ENCODE measurements at regions not wholly inside any gene's neighbourhood (a gene's known extent, or its start where the extent isn't known, plus 50 kb on each side); places are given as distances from the start of the nearest gene placed in this dataset.
A peak's percentile ranks its signal among the peaks of the same experiment; 100 is the strongest.

DNA sequence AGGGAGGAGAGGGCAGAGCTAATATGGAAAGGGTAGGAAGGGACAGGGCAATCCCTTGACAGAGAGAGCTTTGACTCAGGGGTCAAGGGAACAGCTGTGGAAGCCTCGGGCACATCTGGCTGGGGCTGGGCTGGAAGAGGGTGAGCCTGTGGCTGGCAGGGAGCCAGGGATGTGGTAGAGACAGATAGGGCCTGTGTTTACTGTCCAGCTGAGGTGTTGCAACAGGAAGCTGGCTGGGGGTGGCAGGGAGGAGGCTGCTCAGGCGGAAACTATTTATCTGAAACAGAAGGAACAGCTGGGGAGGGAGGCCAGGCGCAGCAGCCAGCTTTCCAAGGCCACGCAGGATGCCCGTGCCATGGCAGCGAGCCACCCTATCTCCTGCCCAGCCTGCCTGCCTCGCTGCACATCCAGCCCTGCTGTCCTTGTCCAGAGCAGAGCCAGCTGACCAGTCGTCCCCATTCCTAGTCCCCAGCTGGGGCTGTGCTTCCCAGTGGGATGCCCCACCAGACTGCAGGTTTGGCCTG, 264.7 kb downstream of the CYP26B1 start (continued):
- TF ChIP-seq TRIM24 (CRISPR knock-in tag; IDR thresholded peaks at IDR 0.05) (peak; percentile 99), YEATS4 (CRISPR knock-in tag; IDR thresholded peaks at IDR 0.05; ENCODE audit: borderline replicate concordance) (peak; percentile 66; the same call in 1 of the 2 replicates), SYNCRIP (IDR thresholded peaks at IDR 0.05; ENCODE audit: insufficient read depth, low read depth, low read length) (no peak), FOSL2 (CRISPR knock-in tag; IDR thresholded peaks at IDR 0.05) (peak; percentile 90), MED8 (CRISPR knock-in tag; IDR thresholded peaks at IDR 0.05; ENCODE audit: insufficient replicate concordance) (no peak), SNAI1 (CRISPR knock-in tag; IDR thresholded peaks at IDR 0.05; ENCODE audit: borderline replicate concordance) (no peak), HMG20B (CRISPR knock-in tag; conservative IDR thresholded peaks at IDR 0.05) (peak; percentile 79), ZNF790 (CRISPR knock-in tag; IDR thresholded peaks at IDR 0.05; ENCODE audit: borderline replicate concordance) (peak; percentile 80; the same call in 1 of the 2 replicates), ZBTB7A (CRISPR knock-in tag; IDR thresholded peaks at IDR 0.05) (peak; percentile 70; the same call in 1 of the 2 replicates), ZNF570 (CRISPR knock-in tag; IDR thresholded peaks at IDR 0.05; ENCODE audit: borderline replicate concordance) (no peak), ZNF460 (CRISPR knock-in tag; IDR thresholded peaks at IDR 0.05; ENCODE audit: borderline replicate concordance) (peak; percentile 66; the same call in 1 of the 2 replicates)
- TF ChIP-seq, protein P1, sequence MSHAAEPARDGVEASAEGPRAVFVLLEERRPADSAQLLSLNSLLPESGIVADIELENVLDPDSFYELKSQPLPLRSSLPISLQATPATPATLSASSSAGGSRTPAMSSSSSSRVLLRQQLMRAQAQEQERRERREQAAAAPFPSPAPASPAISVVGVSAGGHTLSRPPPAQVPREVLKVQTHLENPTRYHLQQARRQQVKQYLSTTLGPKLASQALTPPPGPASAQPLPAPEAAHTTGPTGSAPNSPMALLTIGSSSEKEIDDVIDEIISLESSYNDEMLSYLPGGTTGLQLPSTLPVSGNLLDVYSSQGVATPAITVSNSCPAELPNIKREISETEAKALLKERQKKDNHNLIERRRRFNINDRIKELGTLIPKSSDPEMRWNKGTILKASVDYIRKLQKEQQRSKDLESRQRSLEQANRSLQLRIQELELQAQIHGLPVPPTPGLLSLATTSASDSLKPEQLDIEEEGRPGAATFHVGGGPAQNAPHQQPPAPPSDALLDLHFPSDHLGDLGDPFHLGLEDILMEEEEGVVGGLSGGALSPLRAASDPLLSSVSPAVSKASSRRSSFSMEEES (CRISPR knock-in tag; IDR thresholded peaks at IDR 0.05): peak; percentile 71
- TF ChIP-seq, protein P2, sequence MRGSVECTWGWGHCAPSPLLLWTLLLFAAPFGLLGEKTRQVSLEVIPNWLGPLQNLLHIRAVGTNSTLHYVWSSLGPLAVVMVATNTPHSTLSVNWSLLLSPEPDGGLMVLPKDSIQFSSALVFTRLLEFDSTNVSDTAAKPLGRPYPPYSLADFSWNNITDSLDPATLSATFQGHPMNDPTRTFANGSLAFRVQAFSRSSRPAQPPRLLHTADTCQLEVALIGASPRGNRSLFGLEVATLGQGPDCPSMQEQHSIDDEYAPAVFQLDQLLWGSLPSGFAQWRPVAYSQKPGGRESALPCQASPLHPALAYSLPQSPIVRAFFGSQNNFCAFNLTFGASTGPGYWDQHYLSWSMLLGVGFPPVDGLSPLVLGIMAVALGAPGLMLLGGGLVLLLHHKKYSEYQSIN (CRISPR knock-in tag; IDR thresholded peaks at IDR 0.05; ENCODE audit: borderline replicate concordance): no peak
- TF ChIP-seq, protein P3, sequence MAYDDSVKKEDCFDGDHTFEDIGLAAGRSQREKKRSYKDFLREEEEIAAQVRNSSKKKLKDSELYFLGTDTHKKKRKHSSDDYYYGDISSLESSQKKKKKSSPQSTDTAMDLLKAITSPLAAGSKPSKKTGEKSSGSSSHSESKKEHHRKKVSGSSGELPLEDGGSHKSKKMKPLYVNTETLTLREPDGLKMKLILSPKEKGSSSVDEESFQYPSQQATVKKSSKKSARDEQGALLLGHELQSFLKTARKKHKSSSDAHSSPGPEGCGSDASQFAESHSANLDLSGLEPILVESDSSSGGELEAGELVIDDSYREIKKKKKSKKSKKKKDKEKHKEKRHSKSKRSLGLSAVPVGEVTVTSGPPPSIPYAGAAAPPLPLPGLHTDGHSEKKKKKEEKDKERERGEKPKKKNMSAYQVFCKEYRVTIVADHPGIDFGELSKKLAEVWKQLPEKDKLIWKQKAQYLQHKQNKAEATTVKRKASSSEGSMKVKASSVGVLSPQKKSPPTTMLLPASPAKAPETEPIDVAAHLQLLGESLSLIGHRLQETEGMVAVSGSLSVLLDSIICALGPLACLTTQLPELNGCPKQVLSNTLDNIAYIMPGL (CRISPR knock-in tag; IDR thresholded peaks at IDR 0.05; ENCODE audit: borderline replicate concordance in 1 of 2, low read depth in 1 of 2): peak in 1 of 2 experiments; percentile 72; a peak in 1 of 4 replicates
- TF ChIP-seq, protein P4, sequence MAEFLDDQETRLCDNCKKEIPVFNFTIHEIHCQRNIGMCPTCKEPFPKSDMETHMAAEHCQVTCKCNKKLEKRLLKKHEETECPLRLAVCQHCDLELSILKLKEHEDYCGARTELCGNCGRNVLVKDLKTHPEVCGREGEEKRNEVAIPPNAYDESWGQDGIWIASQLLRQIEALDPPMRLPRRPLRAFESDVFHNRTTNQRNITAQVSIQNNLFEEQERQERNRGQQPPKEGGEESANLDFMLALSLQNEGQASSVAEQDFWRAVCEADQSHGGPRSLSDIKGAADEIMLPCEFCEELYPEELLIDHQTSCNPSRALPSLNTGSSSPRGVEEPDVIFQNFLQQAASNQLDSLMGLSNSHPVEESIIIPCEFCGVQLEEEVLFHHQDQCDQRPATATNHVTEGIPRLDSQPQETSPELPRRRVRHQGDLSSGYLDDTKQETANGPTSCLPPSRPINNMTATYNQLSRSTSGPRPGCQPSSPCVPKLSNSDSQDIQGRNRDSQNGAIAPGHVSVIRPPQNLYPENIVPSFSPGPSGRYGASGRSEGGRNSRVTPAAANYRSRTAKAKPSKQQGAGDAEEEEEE (CRISPR knock-in tag; IDR thresholded peaks at IDR 0.05; ENCODE audit: borderline replicate concordance): peak; percentile 66; the same call in 1 of the 2 replicates
- TF ChIP-seq, protein P5, sequence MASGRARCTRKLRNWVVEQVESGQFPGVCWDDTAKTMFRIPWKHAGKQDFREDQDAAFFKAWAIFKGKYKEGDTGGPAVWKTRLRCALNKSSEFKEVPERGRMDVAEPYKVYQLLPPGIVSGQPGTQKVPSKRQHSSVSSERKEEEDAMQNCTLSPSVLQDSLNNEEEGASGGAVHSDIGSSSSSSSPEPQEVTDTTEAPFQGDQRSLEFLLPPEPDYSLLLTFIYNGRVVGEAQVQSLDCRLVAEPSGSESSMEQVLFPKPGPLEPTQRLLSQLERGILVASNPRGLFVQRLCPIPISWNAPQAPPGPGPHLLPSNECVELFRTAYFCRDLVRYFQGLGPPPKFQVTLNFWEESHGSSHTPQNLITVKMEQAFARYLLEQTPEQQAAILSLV (CRISPR knock-in tag; IDR thresholded peaks at IDR 0.05; ENCODE audit: borderline replicate concordance): no peak; the same call in 1 of the 2 replicates
- TF ChIP-seq, protein P6, sequence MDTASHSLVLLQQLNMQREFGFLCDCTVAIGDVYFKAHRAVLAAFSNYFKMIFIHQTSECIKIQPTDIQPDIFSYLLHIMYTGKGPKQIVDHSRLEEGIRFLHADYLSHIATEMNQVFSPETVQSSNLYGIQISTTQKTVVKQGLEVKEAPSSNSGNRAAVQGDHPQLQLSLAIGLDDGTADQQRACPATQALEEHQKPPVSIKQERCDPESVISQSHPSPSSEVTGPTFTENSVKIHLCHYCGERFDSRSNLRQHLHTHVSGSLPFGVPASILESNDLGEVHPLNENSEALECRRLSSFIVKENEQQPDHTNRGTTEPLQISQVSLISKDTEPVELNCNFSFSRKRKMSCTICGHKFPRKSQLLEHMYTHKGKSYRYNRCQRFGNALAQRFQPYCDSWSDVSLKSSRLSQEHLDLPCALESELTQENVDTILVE (CRISPR knock-in tag; IDR thresholded peaks at IDR 0.05): peak; percentile 89
- TF ChIP-seq, protein P7, sequence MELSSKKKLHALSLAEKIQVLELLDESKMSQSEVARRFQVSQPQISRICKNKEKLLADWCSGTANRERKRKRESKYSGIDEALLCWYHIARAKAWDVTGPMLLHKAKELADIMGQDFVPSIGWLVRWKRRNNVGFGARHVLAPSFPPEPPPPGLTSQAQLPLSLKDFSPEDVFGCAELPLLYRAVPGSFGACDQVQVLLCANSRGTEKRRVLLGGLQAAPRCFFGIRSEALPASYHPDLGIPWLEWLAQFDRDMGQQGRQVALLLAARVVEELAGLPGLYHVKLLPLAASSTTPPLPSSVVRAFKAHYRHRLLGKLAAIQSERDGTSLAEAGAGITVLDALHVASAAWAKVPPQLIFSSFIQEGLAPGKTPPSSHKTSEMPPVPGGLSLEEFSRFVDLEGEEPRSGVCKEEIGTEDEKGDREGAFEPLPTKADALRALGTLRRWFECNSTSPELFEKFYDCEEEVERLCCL (CRISPR knock-in tag; IDR thresholded peaks at IDR 0.05; ENCODE audit: borderline replicate concordance): no peak

Measured in HepG2 (cell line).